Uterus (tissue), 3 donors: ENCODE measurements at regions not wholly inside any gene's neighbourhood (a gene's known extent, or its start where the extent isn't known, plus 50 kb on each side); places are given as distances from the start of the nearest gene placed in this dataset.

Experiments used
- DNase-seq, 2 donors: peaks; one replicate each; pipeline ENCODE4 v3.0.0-alpha.2; 2019 to 2020
- H3K27ac ChIP-seq, 2 donors: fragments of 200-600 bp; sonication (generic); 1 replicate in 1 of 2; 2 replicates in 1 of 2; pipeline ENCODE4 v1.5.1; 2016 to 2018
- H3K27me3 ChIP-seq, 2 donors: fragments of 200-600 bp; sonication (generic); one replicate each; pipeline ENCODE4 v1.5.1; 2018 to 2019; ENCODE audit warnings: control low read depth in 1 of 2
- H3K36me3 ChIP-seq, 2 donors: fragments of 200-600 bp; sonication (generic); one replicate each; pipeline ENCODE4 v1.5.1; 2019; ENCODE audit warnings: control low read depth in 1 of 2
- H3K4me1 ChIP-seq, 2 donors: fragments of 200-600 bp; sonication (generic); one replicate each; pipeline ENCODE4 v1.5.1; 2018 to 2019; ENCODE audit warnings: control low read depth in 1 of 2
- H3K4me3 ChIP-seq, 2 donors: fragments of 200-600 bp; sonication (generic); 1 replicate in 1 of 2; 2 replicates in 1 of 2; pipeline ENCODE4 v1.5.1; 2018 to 2019; ENCODE audit warnings: mild to moderate bottlenecking in 1 of 2
- H3K9me3 ChIP-seq, 2 donors: fragments of 200-600 bp; sonication (generic); one replicate each; pipeline ENCODE4 v1.5.1; 2019; ENCODE audit warnings: control low read depth in 1 of 2
- POLR2A ChIP-seq, 2 donors: fragments of 450-650 bp; IDR thresholded peaks; one replicate each; pipeline ENCODE4 v1.6.1; 2016; ENCODE audit warnings: antibody characterized with exemption in 2 of 2, mild to moderate bottlenecking in 1 of 2, moderate library complexity in 1 of 2
- intact Hi-C: fragments of 100-400 bp; cut with DNase I; formaldehyde crosslinking; loops from one replicate; pipeline ENCODE4 v1.15.1; 2023; ENCODE audit warnings: low total_unique reads
- TF ChIP-seq, protein P1 (sequence below), 4 experiments: fragments of 200-600 bp in 2 of 4; fragments of 450-650 bp in 2 of 4; sonication (generic) in 2 of 4; IDR thresholded peaks; one replicate each; pipeline ENCODE4 v1.5.1; 2016 to 2019; ENCODE audit warnings: antibody characterized with exemption in 4 of 4, mild to moderate bottlenecking in 2 of 4, moderate library complexity in 1 of 4
- donor health status: DM: yes; HTN: yes; CAD: no.

DNA sequence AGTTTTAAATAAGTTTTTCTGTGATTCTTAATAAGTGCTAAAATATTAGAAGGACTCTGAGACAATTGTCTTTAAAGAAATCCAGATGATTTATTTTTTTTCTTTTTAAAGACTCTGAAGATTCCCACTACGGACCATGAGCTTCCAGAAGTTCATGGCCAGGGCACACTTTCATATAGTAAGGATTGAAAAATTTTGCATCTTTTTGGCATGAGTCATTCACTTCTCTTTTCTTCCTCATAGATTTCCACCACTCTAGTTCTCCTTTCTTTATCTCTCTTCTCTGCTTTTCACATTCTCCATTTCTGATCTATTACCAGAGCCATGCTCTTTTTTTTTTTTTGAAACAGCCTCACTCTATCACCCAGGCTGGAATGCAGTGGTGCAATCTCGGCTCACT, 385.8 kb downstream of the FLRT2 start:
- intact Hi-C loops: no loop called here
- Histone ChIP-seq H3K36me3 (no peaks in the 10 kb centered on the region), H3K4me3 (no peak overlapping the region), H3K4me1 (no peaks in the 10 kb centered on the region), H3K27ac (no peak overlapping the region), H3K9me3 (no peaks in the 10 kb centered on the region), H3K27me3 (no peaks in the 10 kb centered on the region)
- TF ChIP-seq, protein P1, sequence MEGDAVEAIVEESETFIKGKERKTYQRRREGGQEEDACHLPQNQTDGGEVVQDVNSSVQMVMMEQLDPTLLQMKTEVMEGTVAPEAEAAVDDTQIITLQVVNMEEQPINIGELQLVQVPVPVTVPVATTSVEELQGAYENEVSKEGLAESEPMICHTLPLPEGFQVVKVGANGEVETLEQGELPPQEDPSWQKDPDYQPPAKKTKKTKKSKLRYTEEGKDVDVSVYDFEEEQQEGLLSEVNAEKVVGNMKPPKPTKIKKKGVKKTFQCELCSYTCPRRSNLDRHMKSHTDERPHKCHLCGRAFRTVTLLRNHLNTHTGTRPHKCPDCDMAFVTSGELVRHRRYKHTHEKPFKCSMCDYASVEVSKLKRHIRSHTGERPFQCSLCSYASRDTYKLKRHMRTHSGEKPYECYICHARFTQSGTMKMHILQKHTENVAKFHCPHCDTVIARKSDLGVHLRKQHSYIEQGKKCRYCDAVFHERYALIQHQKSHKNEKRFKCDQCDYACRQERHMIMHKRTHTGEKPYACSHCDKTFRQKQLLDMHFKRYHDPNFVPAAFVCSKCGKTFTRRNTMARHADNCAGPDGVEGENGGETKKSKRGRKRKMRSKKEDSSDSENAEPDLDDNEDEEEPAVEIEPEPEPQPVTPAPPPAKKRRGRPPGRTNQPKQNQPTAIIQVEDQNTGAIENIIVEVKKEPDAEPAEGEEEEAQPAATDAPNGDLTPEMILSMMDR (IDR thresholded peaks at IDR 0.05): no peak
- no peak for TF ChIP-seq POLR2A (IDR thresholded peaks at IDR 0.05)
- DNase-seq: no peak

GRCh38 chr14:85912141-85912540, 382.2 kb downstream of the FLRT2 start:
- H3K27me3 ChIP-seq: no peaks in the 10 kb centered on the region
- no peaks in the 10 kb centered on the region for H3K36me3 ChIP-seq
- intact Hi-C loops: no loop called here
- no peak overlapping the region for H3K27ac ChIP-seq
- no peak overlapping the region for H3K4me3 ChIP-seq
- H3K9me3 ChIP-seq: no peaks in the 10 kb centered on the region
- TF ChIP-seq, protein P1 (IDR thresholded peaks at IDR 0.05): no peak
- no peak for TF ChIP-seq POLR2A (IDR thresholded peaks at IDR 0.05)
- DNase-seq: no peak
- H3K4me1 ChIP-seq: no peaks in the 10 kb centered on the region

DNA sequence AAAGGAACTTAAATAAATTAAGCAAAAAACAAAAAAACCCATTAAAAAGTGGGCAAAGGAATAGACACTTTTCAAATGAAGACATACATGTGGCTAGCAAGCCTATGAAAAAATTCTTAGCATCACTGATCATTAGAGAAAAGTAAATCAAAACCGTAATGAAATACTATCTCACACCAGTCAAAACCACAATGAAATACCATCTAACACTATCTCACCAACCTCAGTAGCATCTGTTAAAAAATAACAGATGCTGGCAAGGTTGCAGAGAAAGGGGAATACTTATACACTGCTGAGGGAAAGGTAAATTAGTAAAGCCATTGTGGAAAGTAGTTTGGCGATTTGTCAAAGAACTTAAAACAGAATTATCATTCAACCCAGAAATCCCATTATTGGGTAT, 381.1 kb downstream of the FLRT2 start:
- Histone ChIP-seq H3K9me3 (no peaks in the 10 kb centered on the region), H3K27ac (no peak overlapping the region), H3K36me3 (no peaks in the 10 kb centered on the region), H3K4me3 (no peak overlapping the region), H3K27me3 (no peaks in the 10 kb centered on the region), H3K4me1 (no peaks in the 10 kb centered on the region)
- TF ChIP-seq, protein P1 (IDR thresholded peaks at IDR 0.05): no peak
- DNase-seq: no peak
- intact Hi-C loops: no loop called here

DNA sequence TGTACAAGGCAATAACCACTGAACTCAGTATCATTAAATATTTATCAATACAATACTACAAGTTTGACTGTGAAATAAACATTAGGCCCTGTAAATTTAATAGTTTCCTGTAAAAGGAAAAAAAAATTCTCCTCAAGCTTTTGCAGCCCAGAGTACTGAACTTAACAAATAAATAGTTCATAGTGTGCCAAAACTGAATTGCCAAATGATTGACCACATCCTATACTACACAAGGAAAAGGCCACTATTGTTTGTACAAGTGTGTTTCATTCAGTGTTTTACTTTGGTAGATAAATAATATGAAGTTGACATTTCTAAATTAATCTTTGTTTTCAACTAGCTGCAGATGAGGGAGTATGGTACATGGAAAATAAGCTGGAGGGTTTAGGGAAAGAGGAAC, 379.6 kb downstream of the FLRT2 start:
- TF ChIP-seq, protein P1 (IDR thresholded peaks at IDR 0.05): no peak
- no peak for TF ChIP-seq POLR2A (IDR thresholded peaks at IDR 0.05)
- no peak for DNase-seq
- H3K36me3 ChIP-seq: no peaks in the 10 kb centered on the region
- intact Hi-C loops: no loop called here
- no peak overlapping the region for H3K27ac ChIP-seq
- H3K9me3 ChIP-seq: no peaks in the 10 kb centered on the region
- H3K27me3 ChIP-seq: no peaks in the 10 kb centered on the region
- H3K4me3 ChIP-seq: no peak overlapping the region
- H3K4me1 ChIP-seq: no peaks in the 10 kb centered on the region

GRCh38 chr14:85907536-85907935, 377.6 kb downstream of the FLRT2 start:
- H3K27ac ChIP-seq: no peak overlapping the region
- H3K4me1 ChIP-seq: no peaks in the 10 kb centered on the region
- no peak for TF ChIP-seq POLR2A (IDR thresholded peaks at IDR 0.05)
- TF ChIP-seq, protein P1 (IDR thresholded peaks at IDR 0.05): no peak
- no peak overlapping the region for H3K4me3 ChIP-seq
- H3K27me3 ChIP-seq: no peaks in the 10 kb centered on the region
- intact Hi-C loops: no loop called here
- no peak for DNase-seq
- no peaks in the 10 kb centered on the region for H3K9me3 ChIP-seq
- no peaks in the 10 kb centered on the region for H3K36me3 ChIP-seq
